IMR-90 (cell line): ENCODE measurements at regions not wholly inside any gene's neighbourhood (a gene's known extent, or its start where the extent isn't known, plus 50 kb on each side); places are given as distances from the start of the nearest gene placed in this dataset.

Source experiments
- BHLHE40 ChIP-seq: fragments of 150-350 bp; IDR thresholded peaks from 2 replicates; pipeline ENCODE4 v1.6.1; 2016; ENCODE audit warnings: mild to moderate bottlenecking, low read depth, low read length
- CEBPB ChIP-seq: IDR thresholded peaks from 2 replicates; pipeline ENCODE4 v1.6.1; 2012; ENCODE audit warnings: low read depth, low read length, improper control_type of control experiment
- CHD1 ChIP-seq: IDR thresholded peaks from 2 replicates; pipeline ENCODE4 v1.6.1; 2012; ENCODE audit warnings: low read depth, low read length, improper control_type of control experiment
- CTCF ChIP-seq: conservative IDR thresholded peaks from 2 replicates; pipeline ENCODE4 v1.5.1; 2012; ENCODE audit warnings: mild to moderate bottlenecking, low read depth, low read length, improper control_type of control experiment
- ELK1 ChIP-seq: fragments of 150-350 bp; IDR thresholded peaks from 2 replicates; pipeline ENCODE4 v1.6.1; 2016; ENCODE audit warnings: low read depth, mild to moderate bottlenecking, low read length, moderate library complexity, borderline replicate concordance
- FOS ChIP-seq: fragments of 150-350 bp; IDR thresholded peaks from 2 replicates; pipeline ENCODE4 v1.6.1; 2016; ENCODE audit warnings: low read depth, low read length
- MAZ ChIP-seq: IDR thresholded peaks from 2 replicates; pipeline ENCODE4 v1.6.1; 2012; ENCODE audit warnings: low read depth, mild to moderate bottlenecking, low read length, improper control_type of control experiment, moderate library complexity, borderline replicate concordance
- MXI1 ChIP-seq: IDR thresholded peaks from 2 replicates; pipeline ENCODE4 v1.6.1; 2012; ENCODE audit warnings: low read depth, mild to moderate bottlenecking, low read length, moderate library complexity, borderline replicate concordance
- POLR2A ChIP-seq: IDR thresholded peaks from 2 replicates; pipeline ENCODE4 v1.6.1; 2012; ENCODE audit warnings: mild to moderate bottlenecking, low read depth, low read length
- RAD21 ChIP-seq: IDR thresholded peaks from 2 replicates; pipeline ENCODE4 v1.6.1; 2012; ENCODE audit warnings: low read length, improper control_type of control experiment
- RFX5 ChIP-seq: IDR thresholded peaks from 2 replicates; pipeline ENCODE4 v1.8.0; 2012; ENCODE audit warnings: low read depth, mild to moderate bottlenecking, low read length, moderate library complexity
- SMC3 ChIP-seq: fragments of 150-350 bp; IDR thresholded peaks from 2 replicates; pipeline ENCODE4 v1.6.1; 2016; ENCODE audit warnings: low read depth, mild to moderate bottlenecking, antibody characterized with exemption, low read length, moderate library complexity

GRCh38 chr11:130631119-130631518 lies 182.7 kb downstream of the ADAMTS15 start:
- TF ChIP-seq CTCF: no peak
- TF ChIP-seq ELK1: no peak
- no peak for TF ChIP-seq MXI1
- TF ChIP-seq MAZ: no peak
- TF ChIP-seq CHD1: no peak
- no peak for TF ChIP-seq BHLHE40
- no peak for TF ChIP-seq POLR2A
- peak; percentile 16; the same call in 1 of the 2 replicates for TF ChIP-seq SMC3
- TF ChIP-seq CEBPB: peak; percentile 89
- TF ChIP-seq RAD21: 0 out of 2 replicates have a peak, but pooled peaks have one; percentile 11
- TF ChIP-seq RFX5: no peak
- TF ChIP-seq FOS: peak; percentile 84
